NCI-H82 treated with DMSO at 0.1 percent for 48 hours (cell line): ENCODE measurements at regions not wholly inside any gene's neighbourhood (a gene's known extent, or its start where the extent isn't known, plus 50 kb on each side); places are given as distances from the start of the nearest gene placed in this dataset.
"Not testable (repeated sequence)": the region's sequence is repeated elsewhere in the genome, so short reads cannot be mapped to it uniquely, and the experiment has no call there.

Experiments
- DNase-seq: peaks from one replicate; lab custom pipeline; 2025; ENCODE audit not compliant: unreplicated experiment; lab: John Stamatoyannopoulos, UW

GRCh38 chr13:40026741-40027140, 371.3 kb downstream of the COG6 start:
- no peak for DNase-seq

GRCh38 chr13:40028446-40028845, 373.0 kb downstream of the COG6 start:
- DNase-seq: no peak

GRCh38 chr13:40031031-40031430, 375.6 kb downstream of the COG6 start:
- no peak for DNase-seq

- no peak for DNase-seq
Observed at GRCh38 chr13:40039061-40039460, 383.6 kb downstream of the COG6 start.

GRCh38 chr13:40042991-40043390, 387.5 kb downstream of the COG6 start:
- DNase-seq: no peak

GRCh38 chr13:40043764-40044163, 388.3 kb downstream of the COG6 start:
- DNase-seq: no peak

GRCh38 chr13:40047322-40047771, 391.9 kb downstream of the COG6 start:
- no peak for DNase-seq

GRCh38 chr13:40048551-40048950, 393.1 kb downstream of the COG6 start:
- no peak for DNase-seq

- DNase-seq: no peak
Observed at GRCh38 chr13:40052954-40053353, 397.5 kb downstream of the COG6 start.

GRCh38 chr13:40053401-40053800, 397.9 kb downstream of the COG6 start:
- no peak for DNase-seq

GRCh38 chr13:40054422-40054821, 399.0 kb downstream of the COG6 start:
- not testable (repeated sequence) for DNase-seq

- no peak for DNase-seq
Observed at GRCh38 chr13:40056898-40057619, 401.6 kb downstream of the COG6 start.

- DNase-seq: no peak
Observed at GRCh38 chr13:40058757-40059236, 403.3 kb downstream of the COG6 start.

GRCh38 chr13:40059540-40060232, 404.2 kb downstream of the COG6 start:
- DNase-seq: no peak

GRCh38 chr13:40060296-40061007, 405.0 kb downstream of the COG6 start:
- DNase-seq: no peak

- DNase-seq: no peak
Observed at GRCh38 chr13:40061466-40062450, 406.3 kb downstream of the COG6 start.

- DNase-seq: peak; percentile 60
Observed at GRCh38 chr13:40063278-40063698, 407.8 kb downstream of the COG6 start.

GRCh38 chr13:40063703-40064102, 408.2 kb downstream of the COG6 start:
- peak; percentile 60 for DNase-seq

- no peak for DNase-seq
Observed at GRCh38 chr13:40064154-40065097, 409.0 kb downstream of the COG6 start.
